SK-N-SH treated with all-trans-retinoic acid at 6 μM for 48 hours (cell line): ENCODE measurements at regions not wholly inside any gene's neighbourhood (a gene's known extent, or its start where the extent isn't known, plus 50 kb on each side); places are given as distances from the start of the nearest gene placed in this dataset.

ENCODE experiments used
- ZFP3 ChIP-seq: fragments of 250-450 bp; sonication (Bioruptor Pico); IDR thresholded peaks from 2 replicates; pipeline ENCODE4 v1.5.0; 2020; ENCODE audit warnings: mild to moderate bottlenecking, moderate library complexity
- ZFP30 ChIP-seq: fragments of 450-650 bp; formaldehyde crosslinking; IDR thresholded peaks from 2 replicates; pipeline ENCODE4 v1.5.0; 2022; ENCODE audit warnings: mild to moderate bottlenecking, moderate library complexity

GRCh38 chr15:25619761-25620160, 180.9 kb upstream of the UBE3A start:
- no peak for TF ChIP-seq ZFP30 (CRISPR knock-in tag)
- TF ChIP-seq ZFP3 (CRISPR knock-in tag) = no peak
